HL-60/S4 (cell line): ENCODE measurements at regions not wholly inside any gene's neighbourhood (a gene's known extent, or its start where the extent isn't known, plus 50 kb on each side); places are given as distances from the start of the nearest gene placed in this dataset.

Experiments
- in situ Hi-C: fragments of 300-500 bp; cut with MboI; formaldehyde crosslinking; loops from 2 replicates; pipeline ENCODE4 v1.14.3; 2022; ENCODE audit warnings: low sequenced_read_pairs

DNA sequence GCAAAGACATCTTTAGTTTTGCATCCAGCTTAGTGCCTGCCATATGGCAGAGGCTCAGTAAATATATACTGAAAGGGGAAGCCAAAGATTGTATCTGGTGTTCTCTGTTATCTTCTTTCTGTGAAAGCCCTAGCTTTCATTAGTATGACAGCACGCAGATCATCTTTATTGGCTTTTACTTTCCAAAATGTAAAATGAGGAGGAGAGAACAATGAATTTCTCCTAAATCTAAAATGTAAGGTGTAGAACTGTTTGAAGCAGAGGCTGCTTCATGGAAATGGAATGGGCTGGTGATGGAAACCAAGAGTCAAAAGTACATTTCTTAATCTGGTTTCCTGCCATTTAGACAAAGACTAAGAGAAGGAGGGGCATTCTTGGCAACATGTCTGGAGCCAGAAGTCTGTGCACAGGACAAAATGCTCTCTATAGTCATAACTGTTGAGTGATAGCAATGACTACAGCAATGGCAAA is 1029.9 kb upstream of the PIK3C3 start:
- in situ Hi-C loops, result no loop called here

DNA sequence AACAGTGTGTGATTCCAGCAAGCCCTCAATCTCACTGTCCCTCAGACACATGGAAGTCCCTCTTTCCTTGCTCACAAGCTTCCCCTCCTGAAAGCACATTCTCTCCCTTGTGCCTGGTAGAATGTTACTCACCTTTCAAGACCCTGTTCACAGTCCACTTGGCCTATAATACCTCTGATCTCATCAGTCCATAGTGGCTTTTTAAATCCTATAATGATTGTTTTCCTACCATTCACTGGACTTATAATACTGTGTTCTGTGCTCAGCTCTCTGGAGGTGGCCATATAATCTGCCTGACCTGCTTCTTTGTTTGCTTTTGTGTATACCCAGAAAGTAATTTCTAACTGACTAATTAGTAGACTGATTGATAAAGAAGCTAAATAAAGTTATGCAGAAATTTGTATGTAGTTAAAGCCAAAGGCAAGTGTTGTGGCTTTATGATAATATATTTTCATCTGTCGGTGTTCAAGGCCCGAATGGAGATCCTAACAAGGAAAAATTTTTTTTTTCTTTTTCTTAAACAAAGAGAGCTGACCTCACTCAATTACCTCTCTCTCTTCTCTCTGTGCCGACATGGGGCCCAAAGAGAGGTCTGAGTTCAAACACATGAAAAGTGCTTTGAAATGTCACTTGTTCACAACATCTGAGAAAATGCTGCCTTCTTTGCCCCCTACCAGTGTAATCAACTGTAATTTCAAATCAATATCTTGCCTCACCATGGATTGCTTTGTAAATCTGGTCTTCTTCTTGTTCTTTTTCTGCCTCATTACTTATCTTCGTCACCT is 1033.0 kb upstream of the PIK3C3 start:
- in situ Hi-C loops, result no loop called here

- in situ Hi-C loops, result no loop called here
Observed at GRCh38 chr18:40917056-40917455, 1038.0 kb upstream of the PIK3C3 start.

DNA sequence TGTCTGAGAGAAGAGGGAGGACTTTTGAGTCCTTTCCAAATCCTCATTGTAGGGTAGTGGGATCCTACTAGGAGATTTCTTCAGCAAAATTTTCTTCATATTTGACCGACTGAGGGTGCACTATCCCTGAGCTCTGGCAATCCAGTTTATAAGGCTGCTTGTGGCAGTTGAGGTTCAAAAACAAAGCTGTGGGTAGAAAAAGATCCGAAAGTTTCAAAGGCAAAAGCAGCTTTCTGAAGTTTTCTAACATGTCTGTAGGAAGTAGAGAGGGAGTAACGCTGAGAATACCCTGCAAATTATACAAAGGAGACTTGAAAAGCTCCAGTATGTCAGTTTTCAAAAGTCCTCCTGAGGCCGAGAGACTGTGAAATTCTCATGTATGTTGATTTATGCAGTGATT is 1039.3 kb upstream of the PIK3C3 start:
- in situ Hi-C loops, result no loop called here

- in situ Hi-C loops, result no loop called here
Observed at GRCh38 chr18:40911582-40912254, 1043.3 kb upstream of the PIK3C3 start.

DNA sequence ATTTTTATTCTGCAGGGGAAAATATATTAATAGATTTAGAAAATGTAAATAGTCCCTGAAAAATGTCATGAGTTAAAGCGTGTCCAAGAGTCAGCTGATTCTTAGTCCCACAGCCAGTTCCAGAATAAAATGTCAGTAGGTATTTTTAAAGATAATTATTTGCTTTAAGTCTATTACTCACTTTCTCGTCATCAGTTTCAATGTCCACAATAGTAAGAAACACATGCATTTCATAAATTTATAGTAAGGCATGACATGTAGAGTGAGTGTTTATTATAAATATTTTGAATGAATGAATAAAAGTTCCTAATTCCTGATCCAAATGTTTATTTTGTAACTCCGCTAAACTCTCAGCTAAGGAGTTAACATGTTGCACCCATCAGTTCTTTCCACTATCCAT is 1044.0 kb upstream of the PIK3C3 start:
- in situ Hi-C loops, result no loop called here

- in situ Hi-C loops, result no loop called here
Observed at GRCh38 chr18:40907842-40908241, 1047.2 kb upstream of the PIK3C3 start.

DNA sequence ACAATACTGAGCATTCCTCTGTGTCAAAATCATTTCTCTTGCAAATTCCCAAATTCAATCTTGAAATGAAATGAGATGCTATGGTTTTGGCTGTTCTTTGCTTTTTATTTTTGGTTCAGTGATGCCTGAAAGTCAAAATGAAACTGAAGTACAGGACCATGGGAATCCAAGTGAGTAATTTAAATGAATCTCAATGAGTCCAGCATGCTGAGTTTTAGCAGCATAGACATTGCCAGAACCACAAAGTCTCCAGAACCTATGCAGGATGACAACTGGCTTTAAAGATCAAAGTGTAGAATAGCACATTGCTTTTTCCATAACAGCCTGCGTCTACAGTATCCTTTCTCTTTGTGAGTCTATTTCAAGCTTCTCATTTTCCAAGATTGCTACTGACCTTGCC is 1050.7 kb upstream of the PIK3C3 start:
- in situ Hi-C loops, result no loop called here

- in situ Hi-C loops, result no loop called here
Observed at GRCh38 chr18:40902436-40902835, 1052.6 kb upstream of the PIK3C3 start.

- in situ Hi-C loops, result no loop called here
Observed at GRCh38 chr18:40897884-40898283, 1057.2 kb upstream of the PIK3C3 start.

DNA sequence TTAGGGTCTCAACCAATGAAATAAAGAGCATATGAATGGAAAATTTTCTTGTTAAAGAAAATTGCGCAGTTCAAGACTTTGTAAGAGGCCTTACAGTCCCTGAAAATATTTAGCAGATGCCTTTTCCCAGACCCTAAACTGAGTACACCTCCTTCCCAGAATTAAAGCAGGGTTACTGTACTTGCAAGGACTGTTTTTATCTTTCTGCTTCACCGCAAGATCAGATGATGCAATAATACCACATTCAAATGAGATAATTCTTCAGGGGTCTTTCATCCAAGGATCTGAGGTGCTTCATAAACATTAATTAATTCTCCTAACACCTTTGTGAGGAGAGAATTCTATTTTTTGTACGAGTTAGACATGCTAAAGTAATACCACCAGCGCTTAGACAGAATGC is 1071.8 kb upstream of the PIK3C3 start:
- in situ Hi-C loops, result no loop called here

DNA sequence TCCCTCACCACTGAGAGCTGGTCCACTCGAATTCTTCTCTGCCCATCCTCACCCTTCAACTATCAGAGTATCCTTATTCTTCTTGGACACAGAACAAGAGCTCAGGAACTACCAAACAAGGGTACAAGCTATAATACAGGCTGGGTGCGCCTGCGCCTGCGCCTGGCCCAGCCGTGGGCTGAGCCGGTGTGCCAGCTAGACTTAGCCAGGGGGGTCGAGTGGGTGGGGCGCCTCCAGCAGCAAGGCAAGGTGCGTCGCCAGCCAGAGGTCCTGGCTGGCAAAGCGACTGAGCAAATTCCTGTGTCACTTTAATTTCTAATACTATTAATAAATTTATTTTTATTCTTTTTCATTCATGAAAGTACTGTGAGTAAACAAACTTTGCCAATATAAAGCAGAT is 1072.6 kb upstream of the PIK3C3 start:
- in situ Hi-C loops, result no loop called here

DNA sequence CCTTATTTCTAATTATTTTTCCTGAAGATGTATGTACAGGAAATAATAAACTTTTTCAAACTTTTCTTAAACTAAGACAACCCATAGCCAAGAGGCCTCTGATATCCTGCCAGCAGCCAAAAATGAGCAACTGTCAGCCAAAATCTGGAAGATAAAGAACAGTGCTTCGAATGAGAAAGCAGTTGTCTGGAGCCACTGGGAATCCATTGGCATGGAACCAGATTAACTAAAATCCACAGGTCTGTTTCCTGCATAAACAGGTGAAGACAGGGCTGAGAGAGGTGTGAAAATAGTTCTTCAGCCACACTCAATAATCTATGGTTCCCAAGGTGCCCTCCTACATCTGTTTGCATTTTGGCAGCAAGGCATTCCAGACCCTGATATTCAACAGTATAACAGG is 1076.7 kb upstream of the PIK3C3 start:
- in situ Hi-C loops, result no loop called here

- in situ Hi-C loops, result no loop called here
Observed at GRCh38 chr18:40877096-40877495, 1077.9 kb upstream of the PIK3C3 start.

- in situ Hi-C loops, result no loop called here
Observed at GRCh38 chr18:40875101-40875615, 1079.9 kb upstream of the PIK3C3 start.

DNA sequence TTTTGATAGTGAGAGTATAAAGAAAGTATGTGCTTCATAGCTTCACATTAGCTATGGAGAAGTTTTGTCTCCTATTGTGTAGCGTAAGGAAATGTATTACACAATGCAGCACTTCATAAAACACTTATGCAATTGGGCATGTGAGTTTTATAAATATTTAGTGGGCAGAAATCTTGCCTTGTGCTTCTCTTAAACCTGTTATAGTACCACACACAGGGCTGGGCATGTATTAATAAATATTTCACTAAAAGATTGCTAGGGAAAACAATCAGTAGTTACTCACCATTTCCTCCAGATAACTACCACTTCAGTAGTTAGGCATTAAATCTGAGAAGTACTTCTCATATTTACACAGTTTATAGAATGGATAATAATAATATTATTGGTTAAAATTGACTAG is 1080.8 kb upstream of the PIK3C3 start:
- in situ Hi-C loops, result no loop called here

DNA sequence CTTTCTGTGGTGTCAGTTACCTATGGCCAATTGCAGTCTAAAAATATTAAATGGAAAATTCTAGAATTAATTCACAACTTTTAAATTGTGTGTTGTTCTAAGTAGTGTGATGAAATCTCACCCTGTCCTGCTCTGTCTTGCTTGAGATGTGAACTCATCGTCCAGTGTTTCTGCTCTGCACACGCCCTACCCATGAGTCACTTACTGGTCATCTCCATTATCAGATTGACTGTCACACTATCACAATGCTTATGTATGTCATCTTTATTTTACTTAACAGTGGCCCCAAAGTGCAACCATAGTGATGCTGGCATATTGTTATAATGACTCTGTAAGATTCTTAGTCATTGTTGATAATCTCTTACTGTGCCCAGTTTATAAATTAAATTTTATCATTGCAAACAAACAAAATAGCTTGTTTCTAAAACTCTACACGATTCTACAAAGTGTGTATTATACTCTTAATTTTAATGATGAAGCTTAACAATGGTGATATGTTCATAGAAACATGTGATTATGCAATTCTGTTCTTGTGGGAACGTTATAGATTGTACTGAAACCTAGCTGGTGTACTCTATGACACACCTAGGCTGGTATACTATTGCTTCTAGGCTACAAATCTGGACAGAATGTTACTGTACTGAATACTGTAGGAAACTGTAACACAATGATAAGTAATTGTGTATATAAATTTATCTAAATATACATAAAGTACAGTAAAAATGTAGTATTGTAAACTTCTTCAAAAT is 1086.8 kb upstream of the PIK3C3 start:
- in situ Hi-C loops, result no loop called here

- in situ Hi-C loops, result no loop called here
Observed at GRCh38 chr18:40867459-40867858, 1087.6 kb upstream of the PIK3C3 start.

DNA sequence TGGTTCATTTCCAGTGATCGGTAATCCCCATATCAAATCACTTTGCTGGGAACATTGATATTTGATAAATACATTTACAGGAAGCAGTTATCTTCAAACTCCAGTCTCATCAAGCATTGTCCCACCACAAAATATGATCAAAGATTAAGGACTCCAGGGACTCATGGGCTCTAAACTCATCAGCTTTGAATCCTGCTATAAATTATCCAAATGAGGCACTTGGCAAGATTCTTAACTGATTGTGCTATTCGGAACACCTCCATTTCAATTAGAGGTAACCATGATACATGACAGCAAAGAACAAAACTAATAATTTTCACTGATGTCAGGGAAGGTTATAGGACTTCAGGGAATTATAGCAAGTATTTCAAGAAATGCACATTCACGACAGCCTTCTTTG is 1088.1 kb upstream of the PIK3C3 start:
- in situ Hi-C loops, result no loop called here

- in situ Hi-C loops, result no loop called here
Observed at GRCh38 chr18:40866013-40866645, 1088.9 kb upstream of the PIK3C3 start.

DNA sequence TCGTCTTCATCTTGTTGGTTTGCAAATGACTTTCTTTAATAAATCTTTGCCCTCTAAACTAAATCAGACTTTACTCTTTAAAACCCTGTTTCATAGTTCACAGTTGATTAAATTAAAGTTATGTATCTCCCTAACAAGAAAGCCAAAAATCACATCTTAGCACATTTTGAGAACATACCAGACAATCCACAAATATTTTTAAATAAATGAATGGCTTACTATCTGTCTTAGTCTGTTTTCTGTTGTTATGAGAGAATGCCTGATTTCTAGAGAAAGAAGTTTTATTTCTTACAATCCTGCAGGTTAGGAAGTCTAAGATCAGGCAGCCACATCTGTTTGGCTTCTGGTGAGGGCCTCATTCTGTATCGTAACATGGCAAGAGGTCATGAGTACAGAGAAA is 1090.2 kb upstream of the PIK3C3 start:
- in situ Hi-C loops, result no loop called here
